ENCODE measurements at regions not wholly inside any gene's neighbourhood (a gene's known extent, or its start where the extent isn't known, plus 50 kb on each side); places are given as distances from the start of the nearest gene placed in this dataset.

GRCh38 chr5:110865400-110866094 is 126.7 kb downstream of the SLC25A46 start:
- Histone ChIP-seq H3K27me3 (replicated peaks in 1 of 4; ENCODE audit: control extremely low read depth in 1 of 4, control insufficient read depth in 3 of 4, insufficient read depth in 4 of 4, low read length in 3 of 4) (no peaks in the 10 kb centered on the region), H3K4me3 (ENCODE audit: control extremely low read depth in 1 of 5, extremely low read depth in 1 of 5, insufficient read depth in 1 of 5, low read depth in 2 of 5, low read length in 4 of 5) (no peak overlapping the region), H3K27ac (ENCODE audit: low read length in 2 of 2) (no peak overlapping the region), H3K36me3 (replicated peaks in 1 of 2; ENCODE audit: control extremely low read depth in 1 of 2, control insufficient read depth in 1 of 2, extremely low read depth in 1 of 2, insufficient read depth in 2 of 2, low read length in 1 of 2) (no peaks in the 10 kb centered on the region), H3K4me2 (replicated peaks; ENCODE audit: low read depth, low read length, poor library complexity, severe bottlenecking) (no peak overlapping the region), H3K9me3 (ENCODE audit: control extremely low read depth in 1 of 3, control insufficient read depth in 2 of 3, insufficient read depth in 1 of 3, low read length in 2 of 3) (no peaks in the 10 kb centered on the region), H4K20me1 (ENCODE audit: control insufficient read depth, insufficient read depth, low read length, poor library complexity, severe bottlenecking) (no peaks in the 10 kb centered on the region), H3K4me1 (ENCODE audit: control insufficient read depth in 2 of 2, insufficient read depth in 2 of 2, low read length in 2 of 2) (no peaks in the 10 kb centered on the region), H2AFZ (ENCODE audit: insufficient read depth, low read depth, low read length, poor library complexity, severe bottlenecking) (no peak overlapping the region), H3K79me2 (ENCODE audit: control insufficient read depth, insufficient read depth, low read length) (no peaks in the 10 kb centered on the region), H3K9ac (ENCODE audit: low read length) (no peak overlapping the region)
- no peak for TF ChIP-seq EZH2 (IDR thresholded peaks at IDR 0.05; ENCODE audit: borderline replicate concordance, insufficient read depth, low read depth, low read length, poor library complexity, severe bottlenecking)
- no peak for TF ChIP-seq CTCF (IDR thresholded peaks at IDR 0.05)
- DNase-seq = no peak
- Mint-ChIP-seq H3K4me3 (no peak overlapping the region), H3K9me3 (ENCODE audit: insufficient read depth) (peaks cover 4% of the 10 kb centered on the region), H3K4me1 (no peaks in the 10 kb centered on the region), H3K27ac (no peak overlapping the region), H3K27me3 (no peaks in the 10 kb centered on the region)
- 95% methylated on average over 4 of the region's 4 CpGs for WGBS (ENCODE audit: insufficient coverage)
- intact Hi-C loops (cut with micrococcal nuclease) = no loop called here
- ChIA-PET CTCF (no interaction called here), POLR2A (no interaction called here)
- no peak for ATAC-seq (ENCODE audit: low read depth)

GRCh38 chr5:110869927-110870326 is 131.1 kb downstream of the SLC25A46 start:
- DNase-seq (no peak), ATAC-seq (ENCODE audit: low read depth) (no peak)
- no peaks in the 10 kb centered on the region for H3K36me3 ChIP-seq (replicated peaks in 1 of 2; ENCODE audit: control extremely low read depth in 1 of 2, control insufficient read depth in 1 of 2, extremely low read depth in 1 of 2, insufficient read depth in 2 of 2, low read length in 1 of 2)
- H4K20me1 ChIP-seq (ENCODE audit: control insufficient read depth, insufficient read depth, low read length, poor library complexity, severe bottlenecking) = no peaks in the 10 kb centered on the region
- H3K9ac ChIP-seq (ENCODE audit: low read length) = no peak overlapping the region
- H3K27ac ChIP-seq (ENCODE audit: low read length in 2 of 2) = no peak overlapping the region
- ChIA-PET POLR2A (no interaction called here), CTCF (no interaction called here)
- intact Hi-C loops (cut with micrococcal nuclease) = no loop called here
- no peaks in the 10 kb centered on the region for H3K9me3 Mint-ChIP-seq (ENCODE audit: insufficient read depth)
- no peak overlapping the region for H2AFZ ChIP-seq (ENCODE audit: insufficient read depth, low read depth, low read length, poor library complexity, severe bottlenecking)
- H3K4me2 ChIP-seq (replicated peaks; ENCODE audit: low read depth, low read length, poor library complexity, severe bottlenecking) = no peak overlapping the region
- WGBS (ENCODE audit: insufficient coverage) = no CpG with 5 or more reads among the region's 4 CpGs
- H3K4me1 Mint-ChIP-seq = no peaks in the 10 kb centered on the region
- H3K9me3 ChIP-seq (ENCODE audit: control extremely low read depth in 1 of 3, control insufficient read depth in 2 of 3, insufficient read depth in 1 of 3, low read length in 2 of 3) = peaks cover 0 to 8% (median 0%) of the 10 kb centered on the region in 3 donors
- H3K79me2 ChIP-seq (ENCODE audit: control insufficient read depth, insufficient read depth, low read length) = no peaks in the 10 kb centered on the region
- H3K4me3 ChIP-seq (ENCODE audit: control extremely low read depth in 1 of 5, extremely low read depth in 1 of 5, insufficient read depth in 1 of 5, low read depth in 2 of 5, low read length in 4 of 5) = no peak overlapping the region
- no peaks in the 10 kb centered on the region for H3K27me3 Mint-ChIP-seq
- TF ChIP-seq CTCF (IDR thresholded peaks at IDR 0.05) = no peak
- no peak for TF ChIP-seq EZH2 (IDR thresholded peaks at IDR 0.05; ENCODE audit: borderline replicate concordance, insufficient read depth, low read depth, low read length, poor library complexity, severe bottlenecking)
- H3K27me3 ChIP-seq (replicated peaks in 1 of 4; ENCODE audit: control extremely low read depth in 1 of 4, control insufficient read depth in 3 of 4, insufficient read depth in 4 of 4, low read length in 3 of 4) = no peaks in the 10 kb centered on the region
- H3K4me1 ChIP-seq (ENCODE audit: control insufficient read depth in 2 of 2, insufficient read depth in 2 of 2, low read length in 2 of 2) = no peaks in the 10 kb centered on the region
- no peak overlapping the region for H3K27ac Mint-ChIP-seq
- no peak overlapping the region for H3K4me3 Mint-ChIP-seq

All from B cell (primary cell).